Astrocyte (in vitro differentiated cells and primary cell): ENCODE measurements at regions not wholly inside any gene's neighbourhood (a gene's known extent, or its start where the extent isn't known, plus 50 kb on each side); places are given as distances from the start of the nearest gene placed in this dataset.

Experiments used
- DNase-seq: peaks from one replicate; pipeline ENCODE4 v3.0.0-alpha.2; 2010; ENCODE audit warnings: low read depth
- FAIRE-seq: peaks from 2 replicates; lab custom pipeline; 2011; peaks lifted over from hg19 to GRCh38; lab: Jason Lieb, UNC
- H2AFZ ChIP-seq: 2 replicates; pipeline ENCODE4 v1.6.0; 2012; ENCODE audit warnings: low read depth, low read length, inconsistent platforms
- H3K27ac ChIP-seq: 2 replicates; pipeline ENCODE4 v1.5.1; 2011; ENCODE audit warnings: low read depth, low read length, inconsistent platforms
- H3K27me3 ChIP-seq: 2 replicates; pipeline ENCODE4 v1.6.0; 2011; ENCODE audit warnings: low read length, inconsistent platforms; ENCODE audit not compliant: insufficient read depth
- H3K36me3 ChIP-seq: 2 replicates; pipeline ENCODE4 v1.5.1; 2011; ENCODE audit warnings: low read length, inconsistent platforms; ENCODE audit not compliant: insufficient read depth
- H3K4me1 ChIP-seq: 2 replicates; pipeline ENCODE4 v1.5.1; 2011; ENCODE audit warnings: low read length, inconsistent platforms; ENCODE audit not compliant: insufficient read depth
- H3K4me2 ChIP-seq: 2 replicates; pipeline ENCODE4 v1.6.0; 2012; ENCODE audit warnings: low read length, inconsistent platforms
- H3K4me3 ChIP-seq: 2 replicates; pipeline ENCODE4 v1.5.1; 2011; ENCODE audit warnings: low read depth, mild to moderate bottlenecking, low read length, inconsistent platforms; ENCODE audit not compliant: insufficient read depth
- H3K79me2 ChIP-seq: 2 replicates; pipeline ENCODE4 v1.6.0; 2012; ENCODE audit warnings: mild to moderate bottlenecking, low read length, inconsistent platforms; ENCODE audit not compliant: insufficient read depth
- H3K9ac ChIP-seq: 2 replicates; pipeline ENCODE4 v1.6.0; 2012; ENCODE audit warnings: mild to moderate bottlenecking, low read length, inconsistent platforms
- H3K9me3 ChIP-seq: 2 replicates; pipeline ENCODE4 v1.5.1; 2012; ENCODE audit warnings: low read depth, mild to moderate bottlenecking, low read length, inconsistent platforms; ENCODE audit not compliant: insufficient read depth
- H4K20me1 ChIP-seq: 2 replicates; pipeline ENCODE4 v1.6.0; 2012; ENCODE audit warnings: low read length, inconsistent platforms; ENCODE audit not compliant: insufficient read depth
- H3K27ac Mint-ChIP-seq: one replicate; pipeline ENCODE4 v1.8.0; 2021; ENCODE audit warnings: mild to moderate bottlenecking, mixed read lengths; ENCODE audit not compliant: unreplicated experiment
- H3K27me3 Mint-ChIP-seq: one replicate; pipeline ENCODE4 v1.8.0; 2021; ENCODE audit warnings: low read depth, mixed read lengths; ENCODE audit not compliant: unreplicated experiment
- H3K36me3 Mint-ChIP-seq: one replicate; pipeline ENCODE4 v1.8.0; 2021; ENCODE audit warnings: low read depth, mixed read lengths; ENCODE audit not compliant: unreplicated experiment
- H3K4me1 Mint-ChIP-seq: one replicate; pipeline ENCODE4 v1.8.0; 2021; ENCODE audit warnings: low read depth, mixed read lengths; ENCODE audit not compliant: unreplicated experiment
- H3K4me3 Mint-ChIP-seq: one replicate; pipeline ENCODE4 v1.8.0; 2021; ENCODE audit warnings: mild to moderate bottlenecking, moderate library complexity, mixed read lengths; ENCODE audit not compliant: unreplicated experiment
- H3K9me3 Mint-ChIP-seq: one replicate; pipeline ENCODE4 v1.8.0; 2021; ENCODE audit warnings: mild to moderate bottlenecking, mixed read lengths; ENCODE audit not compliant: unreplicated experiment
- EZH2 ChIP-seq: IDR thresholded peaks from 2 replicates; pipeline ENCODE4 v1.6.1; 2012; ENCODE audit warnings: mild to moderate bottlenecking, low read length, inconsistent platforms; ENCODE audit not compliant: insufficient read depth
- TF ChIP-seq, protein P1 (sequence below): IDR thresholded peaks from 2 replicates; pipeline ENCODE4 v1.5.1; 2011; ENCODE audit warnings: low read depth, mild to moderate bottlenecking, inconsistent platforms, low read length, moderate library complexity; ENCODE audit not compliant: insufficient read depth

DNA sequence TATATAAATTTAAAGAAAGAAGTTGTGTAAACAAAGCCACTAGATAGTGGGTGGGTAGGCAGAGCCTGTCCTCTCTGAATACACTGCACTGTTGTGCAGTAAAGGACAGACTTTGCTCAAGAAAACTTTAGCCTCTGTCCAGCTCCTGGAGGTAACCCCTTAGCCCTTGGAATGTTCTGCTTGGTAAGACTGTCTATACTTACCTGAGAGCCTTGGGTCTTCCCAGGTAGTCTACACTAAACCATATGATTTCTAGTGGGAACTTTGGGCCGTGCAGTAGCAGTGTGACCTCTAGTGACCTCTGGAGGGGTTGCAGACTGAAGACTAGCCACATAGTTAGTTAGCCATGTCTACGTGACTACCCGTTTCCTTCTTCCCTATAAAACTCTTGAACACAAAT lies 678.3 kb upstream of the NRXN1 start:
- Mint-ChIP-seq H3K27ac (no peak overlapping the region), H3K9me3 (no peaks in the 10 kb centered on the region), H3K36me3 (no peaks in the 10 kb centered on the region), H3K4me1 (no peaks in the 10 kb centered on the region), H3K4me3 (no peak overlapping the region), H3K27me3 (no peaks in the 10 kb centered on the region)
- FAIRE-seq (no peak), DNase-seq (no peak)
- Histone ChIP-seq H3K9ac (no peak overlapping the region), H4K20me1 (no peaks in the 10 kb centered on the region), H3K79me2 (no peaks in the 10 kb centered on the region), H3K9me3 (no peaks in the 10 kb centered on the region), H2AFZ (no peak overlapping the region), H3K27me3 (no peaks in the 10 kb centered on the region), H3K4me3 (no peak overlapping the region), H3K27ac (no peak overlapping the region), H3K4me1 (no peaks in the 10 kb centered on the region), H3K36me3 (no peaks in the 10 kb centered on the region), H3K4me2 (no peak overlapping the region)
- TF ChIP-seq, protein P1, sequence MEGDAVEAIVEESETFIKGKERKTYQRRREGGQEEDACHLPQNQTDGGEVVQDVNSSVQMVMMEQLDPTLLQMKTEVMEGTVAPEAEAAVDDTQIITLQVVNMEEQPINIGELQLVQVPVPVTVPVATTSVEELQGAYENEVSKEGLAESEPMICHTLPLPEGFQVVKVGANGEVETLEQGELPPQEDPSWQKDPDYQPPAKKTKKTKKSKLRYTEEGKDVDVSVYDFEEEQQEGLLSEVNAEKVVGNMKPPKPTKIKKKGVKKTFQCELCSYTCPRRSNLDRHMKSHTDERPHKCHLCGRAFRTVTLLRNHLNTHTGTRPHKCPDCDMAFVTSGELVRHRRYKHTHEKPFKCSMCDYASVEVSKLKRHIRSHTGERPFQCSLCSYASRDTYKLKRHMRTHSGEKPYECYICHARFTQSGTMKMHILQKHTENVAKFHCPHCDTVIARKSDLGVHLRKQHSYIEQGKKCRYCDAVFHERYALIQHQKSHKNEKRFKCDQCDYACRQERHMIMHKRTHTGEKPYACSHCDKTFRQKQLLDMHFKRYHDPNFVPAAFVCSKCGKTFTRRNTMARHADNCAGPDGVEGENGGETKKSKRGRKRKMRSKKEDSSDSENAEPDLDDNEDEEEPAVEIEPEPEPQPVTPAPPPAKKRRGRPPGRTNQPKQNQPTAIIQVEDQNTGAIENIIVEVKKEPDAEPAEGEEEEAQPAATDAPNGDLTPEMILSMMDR = no peak
- no peak for TF ChIP-seq EZH2

DNA sequence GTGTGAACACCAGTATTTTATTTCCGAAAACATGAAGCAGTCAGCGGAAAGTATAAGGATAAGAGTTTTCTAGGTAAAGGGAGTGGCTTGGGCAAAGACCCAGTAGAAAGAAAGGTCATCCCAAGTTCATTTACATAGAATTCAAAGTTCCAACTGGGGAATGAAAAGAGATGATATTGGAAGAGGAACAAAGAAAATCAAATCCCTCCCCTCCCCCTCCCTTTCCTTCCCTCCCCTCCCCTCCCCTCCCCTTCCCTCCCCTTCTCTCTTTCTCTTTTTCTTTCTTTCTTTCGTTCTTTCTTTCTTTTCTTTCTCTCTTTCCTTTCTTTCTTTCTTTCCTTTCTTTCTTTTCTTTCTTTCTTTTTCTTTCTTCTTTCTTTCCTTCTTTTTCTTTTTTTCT lies 675.7 kb upstream of the NRXN1 start:
- no peaks in the 10 kb centered on the region for H3K27me3 Mint-ChIP-seq
- no peak for DNase-seq
- H3K4me1 Mint-ChIP-seq = no peaks in the 10 kb centered on the region
- Histone ChIP-seq H2AFZ (no peak overlapping the region), H3K27me3 (no peaks in the 10 kb centered on the region), H3K36me3 (no peaks in the 10 kb centered on the region), H3K79me2 (no peaks in the 10 kb centered on the region), H3K4me1 (no peaks in the 10 kb centered on the region), H3K9me3 (no peaks in the 10 kb centered on the region), H3K4me2 (no peak overlapping the region), H3K9ac (no peak overlapping the region), H3K27ac (no peak overlapping the region), H3K4me3 (no peak overlapping the region), H4K20me1 (no peaks in the 10 kb centered on the region)
- H3K4me3 Mint-ChIP-seq = no peak overlapping the region
- no peaks in the 10 kb centered on the region for H3K36me3 Mint-ChIP-seq
- no peak for FAIRE-seq
- H3K27ac Mint-ChIP-seq = no peak overlapping the region
- TF ChIP-seq EZH2 = no peak
- no peaks in the 10 kb centered on the region for H3K9me3 Mint-ChIP-seq

DNA sequence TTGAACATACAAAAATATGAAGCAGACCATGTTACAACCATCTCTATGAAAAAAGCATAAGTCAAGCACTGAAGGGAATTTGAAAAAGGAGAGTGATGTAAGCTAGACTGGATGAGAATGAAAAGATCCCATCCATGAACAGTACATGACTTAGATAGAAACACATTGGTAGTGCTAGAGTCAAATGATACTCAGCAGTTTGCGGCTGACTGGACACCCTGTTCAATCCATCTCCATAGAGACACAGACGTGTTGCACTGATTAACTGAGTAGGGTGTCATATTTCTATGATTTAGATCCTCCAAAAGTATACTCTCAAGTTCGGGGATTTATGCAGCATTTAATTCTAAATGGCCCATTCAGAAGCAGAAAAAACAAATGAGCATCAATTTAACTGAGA lies 674.3 kb upstream of the NRXN1 start:
- Histone ChIP-seq H3K4me1 (no peaks in the 10 kb centered on the region), H4K20me1 (no peaks in the 10 kb centered on the region), H3K9me3 (no peaks in the 10 kb centered on the region), H3K9ac (no peak overlapping the region), H3K36me3 (no peaks in the 10 kb centered on the region), H3K27ac (no peak overlapping the region), H2AFZ (no peak overlapping the region), H3K4me2 (no peak overlapping the region), H3K79me2 (no peaks in the 10 kb centered on the region), H3K27me3 (no peaks in the 10 kb centered on the region), H3K4me3 (no peak overlapping the region)
- Mint-ChIP-seq H3K4me1 (no peaks in the 10 kb centered on the region), H3K27me3 (no peaks in the 10 kb centered on the region), H3K36me3 (no peaks in the 10 kb centered on the region), H3K9me3 (no peaks in the 10 kb centered on the region), H3K27ac (no peak overlapping the region), H3K4me3 (no peak overlapping the region)
- FAIRE-seq (no peak), DNase-seq (no peak)
- TF ChIP-seq, protein P1 = no peak
- TF ChIP-seq EZH2 = no peak
